HG02610 (cell line): ENCODE measurements at regions not wholly inside any gene's neighbourhood (a gene's known extent, or its start where the extent isn't known, plus 50 kb on each side); places are given as distances from the start of the nearest gene placed in this dataset.
"Not testable (repeated sequence)": the region's sequence is repeated elsewhere in the genome, so short reads cannot be mapped to it uniquely, and the experiment has no call there.

ENCODE experiments used
- ATAC-seq: cut with Tn5 transposase; IDR thresholded peaks from one replicate; pipeline ENCODE4 v1.9.1; 2021; ENCODE audit warnings: mild to moderate bottlenecking, moderate library complexity; ENCODE audit not compliant: unreplicated experiment

DNA sequence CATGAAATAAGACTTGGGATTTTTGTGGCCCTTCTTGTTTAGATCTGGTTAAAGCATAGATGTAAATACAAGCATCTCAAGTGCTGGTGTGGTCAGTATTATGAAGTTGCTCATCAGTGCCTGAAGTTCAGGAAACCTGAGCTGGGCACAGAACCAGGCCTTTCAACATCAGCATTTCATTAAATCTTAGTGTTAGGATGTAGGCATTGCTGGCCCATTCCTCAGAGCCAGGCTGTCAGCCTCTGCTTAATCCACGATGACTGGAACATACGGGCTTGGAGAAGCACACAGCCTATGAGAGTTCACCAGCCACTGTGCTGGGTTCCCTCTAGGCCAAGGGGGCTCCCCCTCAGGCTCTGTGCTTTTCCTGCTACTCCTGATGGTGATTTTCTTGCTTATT is 270.2 kb downstream of the EN1 start:
- no peak for ATAC-seq

DNA sequence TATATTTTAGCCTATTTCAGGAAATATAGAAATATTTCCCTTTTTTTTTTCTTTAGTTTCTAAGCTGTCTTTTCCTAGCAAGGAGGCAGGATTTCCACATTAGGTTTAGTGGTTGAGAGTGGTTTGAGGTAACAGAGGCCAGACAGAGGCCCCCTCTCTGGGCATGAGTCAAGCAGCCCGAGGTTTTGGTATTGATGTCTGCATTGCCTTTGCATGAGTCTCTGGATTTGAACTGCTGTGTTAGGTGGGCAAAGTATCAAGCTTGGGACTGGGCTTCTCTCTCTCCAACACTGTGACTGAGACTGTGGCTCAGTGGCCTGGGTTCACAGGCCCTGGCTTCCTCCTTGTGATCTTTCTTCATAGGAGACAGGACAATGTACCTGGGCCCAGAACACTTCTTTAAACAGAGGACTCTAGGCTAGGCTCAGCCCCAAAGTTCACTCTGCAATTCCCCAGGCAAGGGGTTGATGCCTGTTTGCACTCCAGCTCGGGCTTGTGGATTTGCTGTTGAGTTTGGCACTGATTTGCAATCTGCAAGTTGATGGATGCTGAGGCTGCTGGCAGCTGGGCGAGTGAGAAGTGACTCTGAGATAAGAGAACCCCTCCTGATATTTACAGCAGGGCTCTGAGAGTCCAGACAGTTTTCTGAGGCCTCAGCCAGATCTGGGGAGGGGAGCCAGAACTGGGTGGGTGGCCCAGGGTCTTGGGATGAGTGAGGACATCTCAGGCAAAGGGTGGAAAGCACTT is 271.2 kb downstream of the EN1 start:
- ATAC-seq, result no peak

DNA sequence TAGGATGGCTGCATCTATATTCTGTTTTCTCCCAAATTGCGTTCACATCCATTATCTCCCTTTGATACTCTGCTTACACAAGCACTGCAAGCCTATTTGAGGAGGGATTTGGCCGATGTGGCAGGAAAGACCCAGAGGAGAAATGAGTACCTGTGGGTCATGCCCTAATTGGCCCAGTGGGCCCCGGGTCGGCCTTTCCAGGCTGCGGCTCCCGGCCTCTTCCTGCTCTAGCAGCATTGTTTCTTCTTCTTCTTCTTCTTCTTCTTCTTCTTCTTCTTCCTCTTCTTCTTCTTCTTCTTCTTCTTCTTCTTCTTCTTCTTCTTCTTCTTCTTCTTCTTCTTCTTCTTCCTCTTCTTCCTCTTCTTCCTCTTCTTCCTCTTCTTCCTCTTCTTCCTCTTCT is 275.1 kb downstream of the EN1 start:
- not testable (repeated sequence) for ATAC-seq

DNA sequence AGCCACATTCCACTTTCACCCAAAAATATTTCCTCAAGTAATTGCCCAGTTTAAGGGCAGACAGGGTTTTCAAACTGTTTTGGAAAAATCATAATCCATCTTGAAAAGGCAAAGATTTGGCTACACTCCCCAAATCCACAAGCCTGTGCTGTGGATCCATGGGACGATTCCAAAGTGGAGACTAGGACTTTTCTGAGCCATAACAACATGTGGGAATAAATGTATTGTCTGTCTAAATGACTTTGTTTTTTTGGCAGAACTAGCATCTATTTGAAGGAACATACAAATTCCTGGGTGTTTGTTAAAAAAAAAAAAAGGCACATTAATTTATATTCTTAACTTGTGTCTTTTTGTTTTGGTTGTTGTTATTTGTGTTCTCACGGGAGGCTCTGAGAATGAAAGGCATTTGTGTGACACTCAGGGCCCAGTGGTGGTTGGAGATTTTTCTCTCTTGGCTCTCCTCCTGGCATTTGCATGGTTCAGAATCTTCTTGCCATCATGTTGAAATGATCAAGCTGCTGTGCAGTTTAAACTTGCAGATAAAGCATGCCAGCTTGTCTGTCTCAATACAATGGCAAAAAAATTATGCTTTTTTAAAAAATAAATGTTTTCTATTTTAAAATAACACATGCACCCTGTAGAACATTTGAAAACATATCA is 277.4 kb downstream of the EN1 start:
- ATAC-seq, result no peak

DNA sequence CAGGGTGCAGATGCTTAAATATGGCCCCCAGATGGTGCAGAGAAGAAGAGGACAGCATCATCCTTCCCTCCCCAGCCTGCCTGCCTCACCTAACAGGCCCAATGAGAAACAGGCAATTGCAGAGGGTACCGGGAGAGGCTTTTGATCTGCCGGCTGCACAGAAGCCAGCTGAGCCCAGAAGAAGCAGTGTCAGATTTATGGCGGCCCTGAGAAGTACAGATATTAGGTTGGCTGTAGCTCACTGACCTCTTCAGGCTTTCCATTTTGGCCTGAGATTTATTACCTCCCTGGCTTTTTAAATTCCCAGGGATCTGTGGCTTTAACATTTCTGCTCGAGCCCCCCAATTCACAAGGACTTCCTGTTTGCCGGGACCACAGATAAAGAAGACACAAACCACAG is 278.7 kb downstream of the EN1 start:
- no peak for ATAC-seq

DNA sequence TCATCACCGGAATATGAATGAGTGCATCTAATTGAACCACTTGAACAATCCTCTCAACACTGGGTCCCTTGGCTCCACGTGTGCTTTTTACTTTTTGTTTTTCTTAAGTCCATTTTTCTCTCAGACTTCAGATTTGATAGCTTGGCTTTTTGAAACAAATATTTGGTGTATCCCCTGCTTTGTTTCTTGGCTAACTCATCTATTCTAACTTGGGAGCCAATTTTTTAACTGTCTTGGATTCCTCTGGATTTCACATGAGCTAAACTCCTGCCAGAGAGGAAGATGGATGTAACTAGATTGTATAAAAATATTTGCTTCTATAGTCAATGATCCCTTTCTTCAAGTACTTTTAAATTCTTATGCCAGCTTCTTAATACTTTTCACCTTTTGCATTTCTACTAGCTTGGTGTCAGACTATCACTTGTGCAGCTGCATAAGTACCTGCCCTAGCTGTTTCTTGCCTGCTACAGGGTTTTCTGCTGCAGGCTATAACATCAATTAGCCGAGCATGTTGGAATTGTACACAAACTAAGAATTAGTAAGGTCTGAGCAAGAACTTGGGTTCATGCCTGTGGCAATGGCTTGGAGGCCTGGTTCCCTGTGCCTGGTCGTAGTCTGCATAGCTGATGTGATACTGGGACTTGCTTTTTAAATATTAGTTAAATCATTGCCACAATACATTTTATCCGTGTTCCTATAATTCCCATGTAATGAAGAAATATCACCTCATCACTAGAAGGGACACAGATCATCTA is 281.5 kb downstream of the EN1 start:
- no peak for ATAC-seq

DNA sequence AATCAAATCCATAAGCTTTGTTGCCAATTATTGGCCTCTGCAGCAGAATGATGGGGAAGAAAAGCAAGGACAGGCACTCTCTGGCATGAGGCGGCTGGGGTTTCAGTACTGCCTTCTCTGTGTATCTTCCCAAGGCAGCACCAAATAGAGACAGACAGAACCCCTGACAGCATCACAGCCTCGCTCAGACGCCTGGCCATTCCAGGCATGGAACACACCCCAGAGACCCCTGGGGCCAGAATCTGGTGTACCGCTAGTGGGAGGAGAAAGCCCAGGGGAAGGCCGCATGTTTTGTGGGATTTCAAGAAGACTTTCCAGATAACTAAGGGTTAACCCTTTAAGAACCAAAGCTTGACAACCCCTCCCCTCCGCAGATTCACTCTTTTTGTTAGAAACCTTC is 282.1 kb downstream of the EN1 start:
- ATAC-seq, result no peak

DNA sequence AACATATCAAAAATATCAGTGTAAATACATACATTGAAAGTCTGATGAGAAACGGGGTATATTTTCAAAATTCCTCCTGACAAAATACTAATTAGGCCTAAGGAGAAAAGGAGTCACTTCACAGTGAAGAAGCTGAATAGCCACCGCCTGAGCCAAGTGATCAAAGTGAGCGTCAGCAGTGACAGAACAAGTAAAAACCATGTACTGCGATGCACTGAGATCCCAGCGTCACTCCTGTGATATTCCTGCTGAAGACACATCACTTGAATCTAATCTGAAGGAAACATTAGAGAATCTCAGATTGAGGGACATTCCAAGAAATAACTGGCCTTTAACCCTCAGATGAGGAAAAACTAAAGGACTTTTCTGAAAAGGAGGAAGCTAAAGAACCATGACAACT is 285.3 kb downstream of the EN1 start:
- no peak for ATAC-seq

DNA sequence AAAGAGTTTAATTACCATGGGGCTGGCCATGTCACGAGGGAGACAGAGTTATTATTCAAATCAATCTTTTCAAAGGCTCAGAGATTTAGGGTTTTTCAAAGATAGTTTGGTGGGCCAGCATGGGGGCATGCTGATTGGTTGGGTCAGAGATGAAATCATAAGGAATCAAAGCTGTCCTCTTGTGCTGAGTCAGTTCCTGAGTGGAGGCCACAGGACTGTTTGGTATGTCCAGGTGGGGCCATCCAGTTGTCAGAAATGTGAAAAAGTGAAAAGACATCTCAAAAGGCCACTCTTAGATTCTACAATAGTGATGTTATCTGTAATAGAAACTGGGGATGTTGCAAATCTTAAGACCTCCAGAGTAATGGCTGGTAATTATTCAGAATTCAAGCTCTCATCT is 288.6 kb downstream of the EN1 start:
- no peak for ATAC-seq

DNA sequence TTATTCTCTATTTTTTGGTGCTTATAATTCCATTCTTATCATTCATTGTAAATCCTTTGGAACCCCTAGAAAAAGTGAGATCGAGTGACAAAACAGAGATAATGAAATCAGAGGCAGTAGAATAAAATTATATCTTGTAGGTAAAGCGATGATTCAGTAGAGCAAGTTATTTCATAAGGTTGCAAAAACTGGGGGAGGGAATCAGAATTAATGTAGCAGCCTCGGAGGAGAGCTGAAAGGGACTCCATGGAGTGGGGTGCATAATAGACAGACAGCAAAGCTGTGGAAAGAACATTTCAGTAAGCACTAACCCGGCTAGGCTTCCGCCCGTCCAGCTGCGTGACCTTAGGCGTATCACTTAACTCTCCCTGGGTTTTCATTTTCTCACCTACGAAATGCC is 289.7 kb downstream of the EN1 start:
- ATAC-seq, result no peak

DNA sequence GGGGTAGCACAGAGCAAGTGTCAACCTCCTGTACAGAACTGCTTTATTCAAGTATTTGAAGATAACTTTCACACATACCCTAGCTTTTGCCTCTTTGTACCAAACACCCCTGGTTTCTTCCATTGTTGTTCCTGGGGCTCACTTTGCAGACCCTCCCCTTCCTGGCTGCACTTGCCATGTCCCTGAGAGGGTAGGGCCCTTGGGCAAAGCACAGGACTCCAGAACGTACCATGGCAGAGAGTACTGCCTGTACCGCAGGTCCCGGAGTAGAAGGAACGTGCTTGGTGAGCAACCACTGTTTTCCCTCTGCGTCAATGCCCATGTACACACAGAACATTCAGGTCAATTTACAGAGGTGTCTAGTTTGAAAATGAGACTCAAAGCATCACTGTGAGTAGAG is 290.4 kb downstream of the EN1 start:
- ATAC-seq, result no peak

DNA sequence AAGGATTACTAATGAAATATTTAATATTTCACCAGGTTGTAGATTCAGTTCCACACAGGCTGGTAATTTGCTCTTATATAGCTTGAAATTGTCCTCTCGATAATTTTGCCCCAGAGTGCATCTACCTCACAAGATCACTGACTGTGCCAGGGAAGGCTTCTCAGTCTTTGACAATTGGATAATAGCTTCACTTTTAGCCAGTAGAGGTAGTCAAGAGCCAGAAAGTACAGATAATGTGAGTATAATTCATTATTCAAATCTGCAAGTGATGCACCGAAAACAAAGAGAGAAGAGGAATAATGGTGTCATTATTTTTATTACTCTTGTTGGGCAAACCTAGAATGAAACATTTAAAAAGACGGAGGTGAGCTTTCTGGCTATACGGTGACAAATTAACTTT is 292.8 kb downstream of the EN1 start:
- no peak for ATAC-seq

DNA sequence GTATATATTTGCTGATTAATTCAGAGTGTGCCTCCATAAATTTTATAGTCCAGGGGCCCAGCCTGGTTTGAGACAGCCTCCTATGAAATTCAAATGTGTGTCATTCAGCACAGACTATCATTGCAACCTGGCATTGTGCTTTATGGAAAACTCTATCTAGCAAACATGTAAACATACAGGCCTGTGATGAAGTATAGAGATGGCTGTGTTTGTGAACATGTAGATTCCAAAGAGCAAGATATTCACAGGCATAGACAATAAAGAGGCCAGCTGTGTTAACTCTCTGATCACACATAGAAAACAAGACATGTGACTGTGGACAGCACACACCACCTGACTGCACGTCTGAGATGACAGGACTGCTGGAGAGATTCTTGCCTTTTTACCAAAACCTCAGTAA is 297.9 kb downstream of the EN1 start:
- no peak for ATAC-seq

DNA sequence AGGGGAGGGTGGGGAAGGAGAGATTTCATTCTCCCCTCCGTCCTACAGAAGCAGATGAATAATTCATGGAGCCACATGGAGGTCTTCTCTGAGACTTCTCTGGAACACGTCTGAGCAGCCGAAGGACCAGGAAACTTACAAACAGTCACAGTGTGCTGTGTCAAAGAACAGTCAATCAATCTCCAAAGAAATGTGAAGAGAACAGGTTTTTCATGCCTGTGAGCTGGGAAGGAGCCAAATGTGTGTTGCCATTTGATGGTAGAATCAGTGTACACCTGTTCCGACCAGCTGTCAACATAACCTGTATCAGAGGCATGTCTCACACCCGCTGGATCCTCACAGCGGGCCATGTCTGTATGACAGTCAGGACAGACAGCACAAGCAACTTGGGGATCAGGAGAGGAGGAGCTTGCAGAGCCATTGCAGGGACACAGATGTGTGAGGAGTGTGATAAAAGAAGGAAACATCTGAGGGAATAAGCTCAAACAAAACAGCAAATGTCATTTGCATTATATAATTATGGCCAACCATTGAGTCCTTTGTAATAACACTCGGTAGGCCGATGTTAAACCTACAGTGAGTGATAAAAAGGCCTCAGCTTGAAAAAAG is 298.5 kb downstream of the EN1 start:
- ATAC-seq, result no peak

DNA sequence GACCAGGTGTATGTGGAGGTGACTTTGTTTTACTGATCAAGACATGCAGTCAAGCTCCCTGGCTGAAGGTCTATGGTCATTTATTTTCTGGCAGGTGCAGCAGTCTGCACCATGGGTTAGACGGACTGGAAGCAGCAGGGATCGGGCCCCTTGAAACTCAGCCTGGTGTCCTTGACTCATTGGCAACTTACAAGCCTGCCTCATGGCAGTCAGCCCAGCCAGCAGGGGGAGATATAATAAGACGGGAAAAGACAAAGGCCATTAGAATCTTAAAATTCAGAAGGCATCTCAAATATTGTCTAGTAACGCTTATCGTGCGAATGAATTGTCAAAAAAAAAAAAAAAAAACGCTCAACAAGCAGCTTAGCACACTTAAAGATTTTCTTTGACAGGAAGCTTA is 308.2 kb downstream of the EN1 start:
- no peak for ATAC-seq

DNA sequence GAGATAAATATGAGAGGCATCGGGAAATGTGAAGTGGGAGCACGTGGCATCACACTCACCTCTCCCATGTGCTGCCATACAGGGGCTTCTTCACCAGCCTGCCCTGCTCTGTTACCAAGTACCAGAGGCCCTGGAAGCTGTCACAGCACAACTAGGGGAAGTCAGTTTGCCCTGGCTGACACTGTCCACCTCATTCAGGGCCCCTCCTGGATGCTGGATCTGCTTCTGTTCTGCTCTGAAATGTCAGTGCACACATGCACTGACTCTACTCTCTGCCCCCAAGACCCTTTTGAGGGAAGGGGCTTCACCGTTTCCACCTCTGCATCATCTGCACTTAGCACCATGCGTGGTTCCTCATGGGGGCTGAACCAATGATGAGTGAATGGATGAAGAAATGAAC is 311.1 kb downstream of the EN1 start:
- ATAC-seq, result no peak

DNA sequence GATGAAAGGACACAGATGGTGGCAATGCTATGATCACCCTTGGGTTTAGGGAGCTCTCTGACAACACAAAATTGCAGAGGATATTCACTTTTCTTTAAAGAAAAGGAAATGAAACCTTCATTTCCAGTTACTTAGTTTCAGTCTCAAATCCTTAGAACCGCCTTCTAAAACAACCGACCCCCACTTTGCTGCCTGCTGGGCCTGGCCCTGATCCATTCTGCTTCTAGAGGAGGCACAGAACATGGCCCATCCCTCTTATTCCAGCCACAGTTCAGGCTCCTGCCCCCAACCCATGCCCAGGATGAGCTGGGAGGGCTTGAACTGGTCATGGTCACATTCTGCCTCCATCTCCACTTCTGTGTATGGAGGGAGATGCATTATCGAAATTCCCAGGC is 311.6 kb downstream of the EN1 start:
- ATAC-seq, result no peak

DNA sequence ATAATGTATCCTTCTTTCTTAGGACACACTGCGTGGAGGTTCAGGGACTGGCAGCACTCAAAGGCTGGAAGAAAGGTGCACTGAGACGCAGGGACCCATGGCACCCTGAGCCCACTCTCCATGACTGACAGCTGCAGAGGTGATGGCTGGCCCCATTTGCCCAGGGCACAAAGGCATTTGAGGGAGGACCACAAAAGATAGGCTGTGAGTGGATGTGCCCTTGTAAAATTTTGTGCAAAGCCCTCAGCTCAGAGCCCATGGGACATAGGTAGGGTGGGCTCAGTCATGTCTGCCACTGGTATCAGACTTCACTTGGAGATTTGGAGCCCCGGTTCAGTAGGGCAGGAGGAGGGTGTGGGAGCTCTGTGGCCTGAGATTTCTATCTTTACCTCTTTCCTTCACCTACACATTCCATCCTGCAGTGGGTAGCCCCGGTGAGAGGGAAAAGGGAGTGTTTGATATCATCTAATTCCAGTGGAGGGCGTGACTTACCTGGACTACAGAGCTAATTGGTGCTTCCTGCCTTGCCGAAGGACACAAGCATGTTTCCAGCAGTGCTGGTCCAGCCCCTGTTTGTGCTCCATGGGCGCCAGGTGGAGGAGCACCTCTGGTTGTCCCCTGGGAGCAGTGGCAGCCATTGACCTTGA is 312.2 kb downstream of the EN1 start:
- ATAC-seq, result no peak

DNA sequence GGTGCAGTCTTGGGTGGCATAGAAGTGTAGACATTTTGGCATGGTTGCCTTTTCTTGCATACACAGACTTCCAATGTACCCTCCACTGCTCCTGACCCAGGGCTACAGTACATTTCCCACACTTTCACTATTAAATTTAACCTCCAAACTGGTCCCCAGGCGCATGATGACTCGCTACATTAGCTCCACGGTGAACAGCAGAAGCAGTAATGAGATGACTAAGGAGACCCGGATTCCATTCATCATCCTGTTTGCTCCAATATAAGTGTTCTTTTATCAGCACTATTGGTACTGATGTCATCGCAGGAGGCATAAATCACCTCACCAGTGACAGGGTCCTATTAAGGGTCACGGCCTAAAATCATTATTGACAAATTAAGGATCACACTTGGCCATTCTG is 316.5 kb downstream of the EN1 start:
- no peak for ATAC-seq

DNA sequence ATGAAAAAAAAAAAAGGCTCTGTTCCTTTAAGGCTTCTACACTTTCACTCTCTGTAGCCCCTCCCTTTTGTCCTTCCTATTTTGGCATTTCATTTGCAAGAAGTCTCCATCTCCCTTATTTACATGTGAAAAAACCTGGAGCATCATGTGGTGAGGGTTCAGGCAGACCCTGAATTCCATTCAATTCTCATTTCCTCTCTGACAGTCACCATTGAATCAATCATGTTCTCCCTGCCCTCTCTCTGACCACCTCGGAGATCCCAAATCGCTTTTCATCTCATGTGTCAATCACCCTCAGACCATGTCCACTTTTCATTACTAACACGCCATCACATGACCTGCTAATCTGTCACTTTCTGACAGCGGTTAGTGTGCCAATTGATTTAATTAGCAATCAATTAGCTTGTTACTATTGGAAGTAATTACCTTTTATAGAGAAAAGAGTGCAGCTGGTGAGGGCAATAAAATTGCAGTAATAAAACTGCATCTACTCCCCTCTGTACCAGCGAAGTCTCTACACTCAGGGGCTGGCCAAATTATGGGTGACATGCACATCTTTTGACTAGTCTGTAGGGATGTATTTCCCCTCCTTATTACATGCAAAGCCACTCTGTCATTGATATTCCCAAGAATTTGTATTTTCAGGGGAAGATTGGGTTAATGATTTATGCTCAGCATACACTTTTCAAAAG is 317.4 kb downstream of the EN1 start:
- ATAC-seq, result no peak

DNA sequence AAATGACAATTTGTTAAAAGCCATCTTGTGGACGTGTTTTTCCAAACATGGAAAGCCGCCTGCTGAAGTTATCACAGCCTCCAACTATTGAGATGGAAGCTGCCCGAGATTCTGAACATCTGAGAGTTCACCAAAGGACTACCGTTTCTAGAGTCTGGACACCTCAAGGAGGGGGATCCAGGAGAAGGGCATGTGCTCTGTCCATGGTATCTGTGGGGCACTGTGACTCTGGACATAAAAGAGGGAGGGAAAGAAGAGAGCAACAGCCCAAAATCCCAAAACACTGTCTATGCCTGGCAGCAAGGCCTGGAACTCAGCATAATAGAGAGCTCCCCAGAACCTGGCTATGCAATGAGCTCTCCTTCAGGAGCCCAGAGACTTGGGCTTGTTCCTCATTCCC is 319.9 kb downstream of the EN1 start:
- ATAC-seq, result no peak
